GM12878 (cell line): ENCODE measurements at regions not wholly inside any gene's neighbourhood (a gene's known extent, or its start where the extent isn't known, plus 50 kb on each side); places are given as distances from the start of the nearest gene placed in this dataset.

Source experiments
- ASH2L ChIP-seq: fragments of 300-600, 200-600 bp; sonication (generic); IDR thresholded peaks from 2 replicates; pipeline ENCODE4 v1.6.1; 2017; ENCODE audit warnings: low read depth, mild to moderate bottlenecking, borderline replicate concordance
- EP300 ChIP-seq, 2 experiments: fragments of 150-350 bp in 1 of 2; IDR thresholded peaks; 2 replicates each; pipeline ENCODE4 v1.6.1; 2011 to 2012; ENCODE audit warnings: low read depth in 2 of 2, low read length in 2 of 2, borderline replicate concordance in 1 of 2, improper control_type of control experiment in 1 of 2, inconsistent platforms in 1 of 2; ENCODE audit not compliant: control insufficient read depth in 1 of 2
- EZH2 ChIP-seq: IDR thresholded peaks from 2 replicates; pipeline ENCODE4 v1.6.1; 2012; ENCODE audit warnings: low read depth, mild to moderate bottlenecking, control low read depth, inconsistent platforms, low read length, borderline replicate concordance; ENCODE audit not compliant: control insufficient read depth
- FOXK2 ChIP-seq: fragments of 450-650 bp; IDR thresholded peaks from 2 replicates; pipeline ENCODE4 v1.6.1; 2017; ENCODE audit warnings: mild to moderate bottlenecking, moderate library complexity
- KAT2A ChIP-seq: conservative IDR thresholded peaks from 2 replicates; pipeline ENCODE4 v1.6.1; 2011; ENCODE audit warnings: low read depth, low read length; ENCODE audit not compliant: control insufficient read depth
- NFIC ChIP-seq: IDR thresholded peaks from 2 replicates; pipeline ENCODE4 v1.6.1; 2012; ENCODE audit warnings: low read depth, mild to moderate bottlenecking, inconsistent platforms, low read length, moderate library complexity
- POLR2A ChIP-seq: IDR thresholded peaks from 2 replicates; pipeline ENCODE4 v1.6.1; 2011; ENCODE audit warnings: low read depth, mild to moderate bottlenecking, low read length
- RCOR1 ChIP-seq: conservative IDR thresholded peaks from 2 replicates; pipeline ENCODE4 v1.6.1; 2012; ENCODE audit warnings: low read depth, low read length, improper control_type of control experiment
- TAF1 ChIP-seq: IDR thresholded peaks from 2 replicates; pipeline ENCODE4 v1.6.1; 2011; ENCODE audit warnings: mild to moderate bottlenecking, low read depth, low read length, borderline replicate concordance
- TF ChIP-seq, protein P1 (sequence below), 3 experiments: IDR thresholded peaks in 2 of 3; conservative IDR thresholded peaks in 1 of 3; 2 replicates each; pipeline ENCODE4 v1.5.1; 2011; ENCODE audit warnings: low read depth in 3 of 3, low read length in 3 of 3, mild to moderate bottlenecking in 3 of 3, control low read depth in 2 of 3, moderate library complexity in 2 of 3, inconsistent platforms in 1 of 3, mixed read lengths in 1 of 3; ENCODE audit not compliant: control insufficient read depth in 2 of 3, insufficient read depth in 1 of 3; ENCODE audit errors: extremely low read depth in 1 of 3

DNA sequence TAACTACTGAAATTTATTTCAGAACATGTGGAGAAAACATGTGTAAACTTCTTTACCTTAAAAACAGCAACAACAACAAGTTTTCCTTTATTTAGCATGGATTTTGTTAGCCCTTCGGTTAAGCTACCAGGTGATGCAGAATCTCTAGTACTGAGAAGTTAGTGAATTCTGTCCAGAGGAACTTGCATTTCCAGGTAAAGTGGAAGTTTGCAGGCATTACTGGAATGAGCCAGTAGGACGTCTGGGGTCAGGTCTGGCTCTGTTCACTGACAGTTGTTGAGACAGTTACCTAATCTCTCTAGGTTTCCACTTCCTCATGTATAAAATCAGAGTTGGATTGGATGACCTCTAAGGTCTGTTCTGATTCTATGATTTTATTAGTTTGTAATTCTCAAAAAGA is 244.3 kb downstream of the OLFM4 start:
- TF ChIP-seq ASH2L: no peak
- TF ChIP-seq POLR2A: no peak
- no peak for TF ChIP-seq RCOR1
- TF ChIP-seq, protein P1, sequence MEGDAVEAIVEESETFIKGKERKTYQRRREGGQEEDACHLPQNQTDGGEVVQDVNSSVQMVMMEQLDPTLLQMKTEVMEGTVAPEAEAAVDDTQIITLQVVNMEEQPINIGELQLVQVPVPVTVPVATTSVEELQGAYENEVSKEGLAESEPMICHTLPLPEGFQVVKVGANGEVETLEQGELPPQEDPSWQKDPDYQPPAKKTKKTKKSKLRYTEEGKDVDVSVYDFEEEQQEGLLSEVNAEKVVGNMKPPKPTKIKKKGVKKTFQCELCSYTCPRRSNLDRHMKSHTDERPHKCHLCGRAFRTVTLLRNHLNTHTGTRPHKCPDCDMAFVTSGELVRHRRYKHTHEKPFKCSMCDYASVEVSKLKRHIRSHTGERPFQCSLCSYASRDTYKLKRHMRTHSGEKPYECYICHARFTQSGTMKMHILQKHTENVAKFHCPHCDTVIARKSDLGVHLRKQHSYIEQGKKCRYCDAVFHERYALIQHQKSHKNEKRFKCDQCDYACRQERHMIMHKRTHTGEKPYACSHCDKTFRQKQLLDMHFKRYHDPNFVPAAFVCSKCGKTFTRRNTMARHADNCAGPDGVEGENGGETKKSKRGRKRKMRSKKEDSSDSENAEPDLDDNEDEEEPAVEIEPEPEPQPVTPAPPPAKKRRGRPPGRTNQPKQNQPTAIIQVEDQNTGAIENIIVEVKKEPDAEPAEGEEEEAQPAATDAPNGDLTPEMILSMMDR (IDR thresholded peaks at IDR 0.05 in 2 of 3, conservative IDR thresholded peaks at IDR 0.05 in 1 of 3; ENCODE audit: control insufficient read depth in 2 of 3, extremely low read depth in 1 of 3, insufficient read depth in 1 of 3, low read depth in 3 of 3, low read length in 3 of 3): no peak
- TF ChIP-seq TAF1: no peak
- TF ChIP-seq KAT2A: no peak
- TF ChIP-seq FOXK2: no peak
- no peak for TF ChIP-seq EZH2
- TF ChIP-seq EP300 (IDR thresholded peaks at IDR 0.05; ENCODE audit: borderline replicate concordance in 1 of 2, control insufficient read depth in 1 of 2, low read depth in 2 of 2, low read length in 2 of 2): no peak
- TF ChIP-seq NFIC: no peak
